ENCODE measurements at regions not wholly inside any gene's neighbourhood (a gene's known extent, or its start where the extent isn't known, plus 50 kb on each side); places are given as distances from the start of the nearest gene placed in this dataset.
"Not testable (repeated sequence)": the region's sequence is repeated elsewhere in the genome, so short reads cannot be mapped to it uniquely, and the experiment has no call there.

DNA sequence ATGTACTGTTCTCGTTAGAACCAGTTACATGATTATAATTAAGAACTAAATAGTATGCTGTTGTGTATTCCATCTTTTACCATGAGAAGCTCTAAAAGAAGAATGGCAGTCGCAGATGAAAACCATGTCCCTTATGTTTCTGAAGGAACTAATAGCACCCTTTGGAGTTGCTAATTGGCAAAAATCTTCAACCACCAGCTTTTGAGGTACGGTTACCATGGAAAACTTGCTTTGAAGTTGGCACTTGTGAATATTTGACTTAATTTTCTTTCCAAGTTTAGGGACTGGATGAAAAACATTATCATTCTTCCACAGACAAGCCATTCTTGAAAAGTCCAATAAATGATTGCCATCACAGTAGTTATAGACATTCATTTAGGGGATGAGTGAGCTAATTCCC, 666.6 kb upstream of the ROBO1 start:
- FAIRE-seq, result no peak

DNA sequence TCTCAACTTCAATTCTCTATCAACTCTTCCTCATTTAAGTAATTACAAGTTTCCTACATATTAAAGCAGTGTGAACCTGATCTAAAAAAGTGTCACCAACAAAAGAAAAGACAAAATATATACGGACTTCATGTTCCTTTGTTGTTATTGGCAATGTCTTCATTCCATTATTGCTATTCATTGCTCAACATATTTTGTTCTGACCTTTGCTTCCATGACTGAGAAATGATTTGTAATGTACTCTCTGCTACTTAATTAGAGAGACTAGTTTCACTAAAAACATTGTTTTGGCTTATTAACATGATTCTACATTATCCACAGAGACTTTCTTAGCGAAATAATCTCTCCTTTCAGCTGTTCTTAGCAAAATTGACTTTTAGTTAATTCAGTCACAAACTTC, 657.2 kb upstream of the ROBO1 start:
- no peak for FAIRE-seq

GRCh38 chr3:80408030-80408721, 640.4 kb upstream of the ROBO1 start:
- no peak for FAIRE-seq

GRCh38 chr3:80405618-80406017, 637.8 kb upstream of the ROBO1 start:
- FAIRE-seq, result no peak

DNA sequence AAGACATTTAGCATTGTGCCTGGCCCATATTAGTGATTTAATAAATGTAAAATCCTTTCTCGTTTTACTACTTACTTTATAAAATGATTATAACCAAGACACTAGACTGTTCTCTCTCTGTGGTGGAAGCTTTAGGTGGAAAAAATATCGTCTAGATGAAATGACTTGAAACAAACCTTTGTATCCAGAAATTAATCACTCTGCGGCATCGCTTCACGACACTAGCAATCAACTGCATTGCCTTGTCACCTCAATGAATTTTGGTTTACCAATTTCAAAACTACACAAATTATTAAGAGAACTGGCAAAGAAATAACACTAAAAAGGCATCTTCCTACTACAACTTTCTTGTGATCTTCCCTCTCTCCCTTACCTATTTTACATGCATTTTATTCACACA, 627.2 kb upstream of the ROBO1 start:
- no peak for FAIRE-seq

DNA sequence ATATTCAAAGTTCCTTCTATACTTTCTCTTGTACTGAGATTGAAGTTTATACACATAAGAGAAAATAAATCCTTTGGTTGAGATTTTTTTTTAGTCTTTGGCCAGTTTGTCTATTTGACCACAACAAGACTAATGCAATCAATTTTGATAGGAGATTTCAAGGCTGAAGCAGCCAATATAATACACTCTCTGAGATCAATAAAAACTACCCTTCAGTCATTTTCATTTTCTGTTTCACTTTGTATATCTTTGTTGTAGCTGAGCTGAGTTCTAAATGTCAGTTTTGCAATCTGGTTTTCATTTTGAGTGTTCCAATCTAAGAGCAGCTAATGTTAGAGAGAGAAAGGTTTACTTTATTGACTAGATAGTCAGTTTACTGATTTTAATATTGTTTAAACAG, 623.8 kb upstream of the ROBO1 start:
- FAIRE-seq, result no peak

- FAIRE-seq, result no peak
Observed at GRCh38 chr3:80384811-80385210, 617.0 kb upstream of the ROBO1 start.

DNA sequence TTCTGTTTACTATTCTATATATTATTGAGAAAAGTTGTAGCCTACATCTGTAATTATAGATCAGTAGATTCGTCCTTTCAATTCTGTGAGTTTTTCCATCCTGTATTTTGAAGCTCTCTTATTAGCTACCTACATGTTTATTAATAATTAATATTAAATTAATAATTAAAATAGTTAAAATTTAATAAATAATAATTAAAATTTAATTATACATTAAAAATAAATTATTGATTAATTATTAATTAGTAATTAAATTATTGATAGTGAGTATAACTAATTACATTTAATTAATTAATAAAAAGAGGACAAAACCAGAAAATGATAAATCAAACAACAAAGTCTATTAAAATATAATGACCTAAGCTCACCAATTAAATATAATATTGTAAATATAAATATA, 606.6 kb upstream of the ROBO1 start:
- FAIRE-seq, result peak; percentile 87

GRCh38 chr3:80368616-80369015, 600.8 kb upstream of the ROBO1 start:
- FAIRE-seq, result no peak

GRCh38 chr3:80366808-80367548, 599.2 kb upstream of the ROBO1 start:
- FAIRE-seq, result no peak

DNA sequence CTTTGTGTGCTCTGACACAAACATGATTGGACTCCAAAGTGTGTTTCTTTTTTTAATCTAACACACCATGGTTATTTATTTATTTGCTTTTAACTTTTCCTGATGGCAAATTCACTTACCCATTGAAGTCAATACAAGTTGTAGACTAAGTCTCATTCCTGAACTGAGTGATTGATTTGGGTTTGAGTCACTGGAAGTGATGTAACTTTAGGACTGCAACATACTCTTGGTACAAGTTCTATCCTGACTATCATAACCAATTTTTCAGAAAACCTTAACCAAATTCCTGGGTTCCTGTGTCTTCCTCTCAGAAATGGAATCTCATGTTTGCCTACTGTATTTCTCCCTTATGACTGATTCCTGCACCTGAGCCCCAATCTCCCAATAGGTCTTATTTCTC, 590.0 kb upstream of the ROBO1 start:
- no peak for FAIRE-seq

DNA sequence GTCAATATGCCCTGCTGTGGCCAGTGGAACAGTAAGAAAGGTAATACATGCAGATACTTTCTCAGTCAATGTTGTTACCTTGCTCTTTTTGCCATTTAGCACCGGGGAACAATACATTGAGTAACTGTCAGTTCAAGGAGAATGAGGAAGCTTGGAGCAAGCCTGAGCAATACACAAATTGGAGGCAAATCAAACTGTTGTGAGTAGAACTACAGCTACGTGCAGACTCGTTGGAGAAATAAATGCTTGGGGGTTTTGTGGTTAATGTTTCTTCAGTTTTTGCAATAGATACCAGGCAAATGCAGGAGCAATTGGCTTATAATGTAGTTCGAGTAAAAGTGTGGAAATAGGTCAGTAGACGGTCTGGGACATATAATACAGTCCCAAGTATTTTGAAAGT, 587.3 kb upstream of the ROBO1 start:
- FAIRE-seq, result no peak

GRCh38 chr3:80351201-80351600, 583.4 kb upstream of the ROBO1 start:
- no peak for FAIRE-seq

DNA sequence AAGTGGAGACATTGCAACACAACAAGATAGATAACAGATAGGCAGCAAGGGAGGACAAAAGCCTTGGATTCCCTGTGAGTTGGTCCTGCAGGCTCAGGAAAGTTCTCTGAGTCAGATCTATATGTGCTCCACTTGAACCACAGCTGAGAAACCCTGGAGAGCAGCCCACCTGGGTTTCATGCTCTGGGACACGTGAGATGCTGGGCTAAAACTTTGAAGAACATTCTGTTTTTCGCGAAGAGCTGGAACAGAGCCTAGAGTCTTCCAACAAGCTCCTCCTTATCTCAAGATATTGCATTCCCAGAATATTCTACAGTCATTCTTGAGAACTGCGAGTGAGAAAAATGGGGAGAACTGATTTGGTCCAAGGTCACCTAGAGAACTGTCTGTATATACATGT, 583.0 kb upstream of the ROBO1 start:
- FAIRE-seq, result no peak

- no peak for FAIRE-seq
Observed at GRCh38 chr3:80338366-80338765, 570.6 kb upstream of the ROBO1 start.

DNA sequence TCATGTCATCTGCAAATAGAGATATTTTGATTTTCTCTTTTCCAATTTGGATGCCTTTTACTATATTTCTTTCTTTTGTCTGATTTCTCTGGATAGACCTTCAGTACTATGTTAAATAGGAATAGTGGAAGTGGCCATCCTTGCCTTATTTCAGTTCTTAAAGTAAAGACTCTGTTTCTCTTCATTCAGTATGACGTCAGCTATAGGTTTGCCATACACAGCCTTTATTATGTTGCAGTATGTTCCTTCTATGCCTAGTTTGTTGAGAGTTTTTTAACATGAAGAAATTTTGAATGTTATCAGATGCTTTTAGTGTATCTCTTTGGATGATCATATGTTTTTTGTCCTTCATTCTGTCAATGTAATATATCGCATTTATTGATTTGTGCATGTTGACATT, 566.7 kb upstream of the ROBO1 start:
- no peak for FAIRE-seq

- no peak for FAIRE-seq
Observed at GRCh38 chr3:80331494-80332170, 563.8 kb upstream of the ROBO1 start.

DNA sequence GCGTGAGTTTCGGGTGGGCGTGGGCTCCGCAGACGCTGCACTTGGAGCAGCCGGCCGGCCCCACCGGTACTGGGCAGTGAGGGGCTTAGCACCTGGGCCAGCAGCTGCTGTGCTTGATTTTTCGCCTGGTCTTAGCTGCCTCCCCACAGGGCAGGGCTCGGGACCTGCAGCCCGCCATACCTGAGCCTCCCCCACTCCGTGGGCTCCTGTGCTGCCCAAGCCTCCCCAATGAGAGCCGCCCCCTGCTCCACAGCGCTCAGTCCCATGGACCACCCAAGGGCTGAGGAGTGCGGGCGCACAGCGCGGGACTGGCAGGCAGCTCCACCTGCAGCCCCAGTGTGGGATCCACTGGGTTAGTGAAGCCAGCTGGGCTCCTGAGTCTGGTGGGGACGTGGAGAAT, 546.7 kb upstream of the ROBO1 start:
- not testable (repeated sequence) for FAIRE-seq

GRCh38 chr3:80308637-80309036, 540.8 kb upstream of the ROBO1 start:
- FAIRE-seq, result no peak

DNA sequence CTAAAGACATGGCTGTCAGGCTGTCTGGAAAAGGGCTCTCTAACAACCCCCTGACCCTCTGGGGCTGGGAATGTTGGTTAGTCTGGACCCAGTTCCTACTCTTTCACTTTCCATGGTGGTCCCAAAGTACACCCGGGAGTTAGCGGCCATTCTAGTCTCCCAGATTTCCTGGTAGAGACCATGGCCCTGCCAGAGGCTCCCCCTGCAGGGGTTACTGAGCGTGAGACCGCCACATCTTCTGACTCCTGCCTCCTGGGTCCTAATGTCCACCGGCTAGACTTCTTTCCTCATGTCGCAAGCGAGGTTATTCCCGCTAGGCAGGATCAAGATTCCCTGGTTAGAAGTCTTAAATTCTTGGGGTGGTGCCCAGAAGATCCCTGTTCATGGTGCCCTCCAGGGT, 540.0 kb upstream of the ROBO1 start:
- no peak for FAIRE-seq

DNA sequence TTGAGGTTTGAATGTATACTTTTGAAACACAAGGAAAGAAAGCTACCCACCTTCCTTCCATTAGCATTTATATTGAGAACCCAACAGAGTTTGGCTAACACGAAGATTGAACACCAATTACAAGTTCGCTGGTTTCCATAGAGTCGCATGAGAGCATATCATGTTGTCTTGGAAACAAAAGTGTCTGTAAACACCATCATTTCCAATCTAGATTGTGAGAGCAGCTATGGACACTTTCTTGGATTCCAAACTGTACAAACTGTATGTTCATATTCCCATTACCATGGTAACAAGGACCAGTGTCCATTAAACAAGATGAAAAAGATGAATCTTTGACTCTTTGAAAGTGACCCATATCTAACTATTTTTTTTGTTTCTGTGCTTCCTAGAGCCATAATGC, 529.9 kb upstream of the ROBO1 start:
- no peak for FAIRE-seq

DNA sequence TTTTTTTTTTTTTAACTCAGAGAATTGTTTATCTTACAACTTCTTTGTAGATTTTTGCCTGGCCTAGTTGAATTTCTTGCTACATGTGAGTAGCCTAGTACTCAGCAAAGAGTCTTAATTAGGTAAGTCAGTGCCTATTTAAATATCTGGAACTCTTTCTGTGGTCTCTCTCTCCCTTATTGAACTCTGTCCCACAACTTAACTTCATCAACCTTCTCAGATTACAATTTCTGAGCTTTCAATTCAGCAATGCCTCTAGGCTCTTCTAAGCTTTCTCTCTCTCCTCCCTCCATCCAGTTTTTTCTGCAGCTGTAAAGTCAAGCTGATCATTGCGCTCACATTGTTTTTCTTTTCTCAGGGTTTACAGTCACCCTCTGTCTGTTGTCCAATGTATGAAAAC, 517.6 kb upstream of the ROBO1 start:
- no peak for FAIRE-seq

- FAIRE-seq, result no peak
Observed at GRCh38 chr3:80283783-80284182, 516.0 kb upstream of the ROBO1 start.

- no peak for FAIRE-seq
Observed at GRCh38 chr3:80278056-80278455, 510.3 kb upstream of the ROBO1 start.
